GM12878 (cell line): ENCODE measurements at regions not wholly inside any gene's neighbourhood (a gene's known extent, or its start where the extent isn't known, plus 50 kb on each side); places are given as distances from the start of the nearest gene placed in this dataset.

ENCODE experiments used
- ATAC-seq: fragments of 200-7000 bp; cut with Tn5 transposase; 3 replicates; pipeline ENCODE4 v1.9.1; 2020; ENCODE audit warnings: mild to moderate bottlenecking, moderate library complexity
- BruUV-seq: library from RNA; stranded (reverse); fragments of 400-500 nt; replicated peaks from 2 replicates; lab custom pipeline; 2021; lab: Mats Ljungman, UMichigan
- CTCF ChIA-PET: fragments of 300-600 bp; sonication (Branson Sonifier 250); formaldehyde crosslinking; extraction: SDS; loops from one replicate; lab custom pipeline; 2021; ENCODE audit warnings: inconsistent platforms; lab: Yijun Ruan, JAX
- POLR2A ChIA-PET: fragments of 350-600 bp; formaldehyde crosslinking; extraction: SDS; loops from one replicate; lab custom pipeline; 2021; ENCODE audit warnings: inconsistent platforms; lab: Charles Lee
- RAD21 ChIA-PET: fragments of 300-600 bp; sonication (Branson Sonifier 250); formaldehyde crosslinking; loops from one replicate; lab custom pipeline; 2023; ENCODE audit warnings: antibody characterized with exemption; ENCODE audit not compliant: unreplicated experiment; lab: Charles Lee
- SMC1A ChIA-PET: fragments of 300-600 bp; sonication (Branson Sonifier 250); formaldehyde crosslinking; loops from one replicate; lab custom pipeline; 2023; ENCODE audit not compliant: unreplicated experiment, uncharacterized antibody; lab: Charles Lee
- DNase-seq: peaks from one replicate; pipeline ENCODE4 v3.0.0-alpha.2; 2011; ENCODE audit warnings: low read depth, low spot score
- FAIRE-seq: peaks from 3 replicates; lab custom pipeline; 2011; peaks lifted over from hg19 to GRCh38; lab: Jason Lieb, UNC
- H2AFZ ChIP-seq: 2 replicates; pipeline ENCODE4 v1.6.0; 2011; ENCODE audit warnings: low read depth, low read length, control low read depth; ENCODE audit not compliant: control insufficient read depth
- H3K27ac ChIP-seq: 2 replicates; pipeline ENCODE4 v1.5.1; 2011; ENCODE audit warnings: control low read depth; ENCODE audit not compliant: control insufficient read depth, insufficient read depth
- H3K27me3 ChIP-seq, 2 experiments: replicated peaks in 1 of 2; 2 replicates each; pipeline versions ENCODE4 v1.6.0 to v1.6.1; 2011; ENCODE audit warnings: low read length in 1 of 2; ENCODE audit not compliant: control insufficient read depth in 2 of 2, insufficient read depth in 2 of 2
- H3K36me3 ChIP-seq, 2 experiments: 2 replicates each; pipeline ENCODE4 v1.5.1; 2011; ENCODE audit warnings: low read length in 1 of 2; ENCODE audit not compliant: control insufficient read depth in 2 of 2, insufficient read depth in 2 of 2
- H3K4me1 ChIP-seq: 2 replicates; pipeline ENCODE4 v1.6.1; 2011; ENCODE audit warnings: mild to moderate bottlenecking, low read length, moderate library complexity, mixed read lengths; ENCODE audit not compliant: control insufficient read depth, insufficient read depth
- H3K4me2 ChIP-seq: 2 replicates; pipeline ENCODE4 v1.6.0; 2011; ENCODE audit warnings: control low read depth; ENCODE audit not compliant: control insufficient read depth, insufficient read depth
- H3K4me3 ChIP-seq: fragments of 200-600 bp; sonication (generic); 2 replicates; pipeline ENCODE4 v1.5.1; 2016
- H3K79me2 ChIP-seq: 2 replicates; pipeline ENCODE4 v1.6.0; 2011; ENCODE audit warnings: low read length; ENCODE audit not compliant: control insufficient read depth, insufficient read depth
- H3K9ac ChIP-seq: 2 replicates; pipeline ENCODE4 v1.8.0; 2011; ENCODE audit warnings: low read length, control low read depth, mixed read lengths; ENCODE audit not compliant: control insufficient read depth, insufficient read depth
- H3K9me3 ChIP-seq: replicated peaks from 3 replicates; pipeline ENCODE4 v1.5.1; 2011; ENCODE audit warnings: mild to moderate bottlenecking, low read length; ENCODE audit not compliant: control insufficient read depth, insufficient read depth
- H4K20me1 ChIP-seq: 2 replicates; pipeline ENCODE4 v1.6.0; 2011; ENCODE audit not compliant: control insufficient read depth, insufficient read depth
- CHD1 ChIP-seq: IDR thresholded peaks from 2 replicates; pipeline ENCODE4 v1.6.1; 2012; ENCODE audit warnings: low read depth, low read length, improper control_type of control experiment
- CHD2 ChIP-seq: IDR thresholded peaks from 2 replicates; pipeline ENCODE4 v1.6.1; 2011; ENCODE audit warnings: low read depth, low read length, improper control_type of control experiment, borderline replicate concordance
- DPF2 ChIP-seq: fragments of 450-650 bp; IDR thresholded peaks from 2 replicates; pipeline ENCODE4 v1.6.1; 2017; ENCODE audit warnings: mild to moderate bottlenecking
- JUNB ChIP-seq: IDR thresholded peaks from 2 replicates; pipeline ENCODE4 v1.6.1; 2016; ENCODE audit warnings: antibody characterized with exemption, mild to moderate bottlenecking
- MEF2B ChIP-seq: fragments of 450-650 bp; IDR thresholded peaks from 2 replicates; pipeline ENCODE4 v1.6.1; 2018; ENCODE audit warnings: mild to moderate bottlenecking, moderate library complexity; ENCODE audit not compliant: partially characterized antibody, poor library complexity, severe bottlenecking
- MYB ChIP-seq: fragments of 150-350 bp; IDR thresholded peaks from 2 replicates; pipeline ENCODE4 v1.6.1; 2014; ENCODE audit warnings: mild to moderate bottlenecking, low read depth, low read length, borderline replicate concordance
- POLR2A ChIP-seq: IDR thresholded peaks from 2 replicates; pipeline ENCODE4 v1.6.1; 2011; ENCODE audit warnings: low read depth, mild to moderate bottlenecking, low read length
- RFX5 ChIP-seq: IDR thresholded peaks from 2 replicates; pipeline ENCODE4 v1.6.1; 2011; ENCODE audit warnings: low read depth, low read length, improper control_type of control experiment
- TCF7 ChIP-seq: IDR thresholded peaks from 2 replicates; pipeline ENCODE4 v1.6.1; 2014; ENCODE audit warnings: antibody characterized with exemption, borderline replicate concordance
- ZNF217 ChIP-seq: fragments of 450-650 bp; IDR thresholded peaks from 2 replicates; pipeline ENCODE4 v1.6.1; 2017; ENCODE audit warnings: antibody characterized with exemption, mild to moderate bottlenecking
- ZNF24 ChIP-seq: fragments of 450-650 bp; IDR thresholded peaks from 2 replicates; pipeline ENCODE4 v1.6.1; 2017; ENCODE audit warnings: antibody characterized with exemption, mild to moderate bottlenecking
- ZNF622 ChIP-seq: fragments of 450-650 bp; IDR thresholded peaks from 2 replicates; pipeline ENCODE4 v1.6.1; 2017; ENCODE audit warnings: mild to moderate bottlenecking, inconsistent platforms
- WGBS: methylation state at CpG from one replicate; pipeline ENCODE4 v1.1.6; 2016; ENCODE audit warnings: low lambda C conversion rate; ENCODE audit not compliant: insufficient replicate concordance, insufficient coverage; ENCODE audit errors: missing lambda C conversion rate; 5-methylcytosine and 5-hydroxymethylcytosine counted together
- in situ Hi-C: fragments of 300-500 bp; cut with MboI; formaldehyde crosslinking; loops from 9 replicates; pipeline ENCODE4 v1.14.3; 2018; ENCODE audit warnings: mixed read lengths
- intact Hi-C: fragments of 100-400 bp; cut with micrococcal nuclease; formaldehyde crosslinking; loops from one replicate; pipeline ENCODE4 v1.14.2; 2022; ENCODE audit not compliant: unreplicated experiment
- TF ChIP-seq, protein P1 (sequence below): fragments of 150-350 bp; IDR thresholded peaks from 2 replicates; pipeline ENCODE4 v1.6.1; 2014; ENCODE audit warnings: mild to moderate bottlenecking, low read depth, low read length
- TF ChIP-seq, protein P2 (sequence below): fragments of 150-350 bp; IDR thresholded peaks from 2 replicates; pipeline ENCODE4 v1.6.1; 2016; ENCODE audit warnings: low read depth, low read length
- TF ChIP-seq, protein P3 (sequence below): fragments of 450-650 bp; IDR thresholded peaks from 2 replicates; pipeline ENCODE4 v1.6.1; 2017; ENCODE audit warnings: mild to moderate bottlenecking, moderate library complexity
- TF ChIP-seq, protein P4 (sequence below): IDR thresholded peaks from 2 replicates; pipeline ENCODE4 v1.6.1; 2011; ENCODE audit warnings: borderline replicate concordance, low read depth, mild to moderate bottlenecking, moderate library complexity, low read length; ENCODE audit not compliant: insufficient read depth, poor library complexity, severe bottlenecking

DNA sequence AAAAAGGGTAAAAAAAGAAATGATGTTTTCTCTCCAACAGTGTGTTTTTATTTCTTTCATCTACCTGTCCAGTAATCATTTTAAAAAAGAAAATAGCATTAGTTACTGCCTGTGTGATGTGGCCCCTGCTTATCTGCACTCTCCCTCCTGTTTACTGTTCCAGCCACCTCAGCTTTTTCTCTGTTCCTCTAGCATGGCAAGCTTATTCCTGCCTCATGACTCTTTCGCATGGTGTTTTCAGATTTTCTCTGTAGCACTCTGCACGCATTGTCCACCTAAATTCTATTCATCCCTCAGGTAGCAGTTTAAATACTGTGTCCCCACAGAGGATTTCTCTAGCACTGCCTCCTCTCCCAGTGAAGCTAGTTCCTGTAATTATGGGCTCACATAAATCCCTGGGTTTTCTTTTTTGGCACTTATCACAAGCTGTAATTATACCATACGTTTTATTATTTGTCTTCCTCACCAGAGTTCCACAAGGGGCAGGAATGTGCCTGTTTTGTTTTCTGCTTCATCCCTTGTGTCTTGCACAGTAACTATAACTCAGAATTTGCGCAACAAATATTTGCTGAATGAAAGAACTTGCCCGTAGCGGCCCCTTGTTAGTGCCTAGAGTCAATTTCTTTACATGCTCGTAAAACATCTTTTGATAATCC, 51.4 kb upstream of the LRIG2 start:
- TF ChIP-seq, protein P1, sequence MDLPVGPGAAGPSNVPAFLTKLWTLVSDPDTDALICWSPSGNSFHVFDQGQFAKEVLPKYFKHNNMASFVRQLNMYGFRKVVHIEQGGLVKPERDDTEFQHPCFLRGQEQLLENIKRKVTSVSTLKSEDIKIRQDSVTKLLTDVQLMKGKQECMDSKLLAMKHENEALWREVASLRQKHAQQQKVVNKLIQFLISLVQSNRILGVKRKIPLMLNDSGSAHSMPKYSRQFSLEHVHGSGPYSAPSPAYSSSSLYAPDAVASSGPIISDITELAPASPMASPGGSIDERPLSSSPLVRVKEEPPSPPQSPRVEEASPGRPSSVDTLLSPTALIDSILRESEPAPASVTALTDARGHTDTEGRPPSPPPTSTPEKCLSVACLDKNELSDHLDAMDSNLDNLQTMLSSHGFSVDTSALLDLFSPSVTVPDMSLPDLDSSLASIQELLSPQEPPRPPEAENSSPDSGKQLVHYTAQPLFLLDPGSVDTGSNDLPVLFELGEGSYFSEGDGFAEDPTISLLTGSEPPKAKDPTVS: no peak
- TF ChIP-seq ZNF622 (no peak), JUNB (no peak), CHD1 (no peak), POLR2A (no peak), CHD2 (no peak), MEF2B (no peak), DPF2 (no peak), TCF7 (no peak), ZNF24 (no peak), RFX5 (no peak), ZNF217 (no peak), MYB (no peak)
- TF ChIP-seq, protein P2, sequence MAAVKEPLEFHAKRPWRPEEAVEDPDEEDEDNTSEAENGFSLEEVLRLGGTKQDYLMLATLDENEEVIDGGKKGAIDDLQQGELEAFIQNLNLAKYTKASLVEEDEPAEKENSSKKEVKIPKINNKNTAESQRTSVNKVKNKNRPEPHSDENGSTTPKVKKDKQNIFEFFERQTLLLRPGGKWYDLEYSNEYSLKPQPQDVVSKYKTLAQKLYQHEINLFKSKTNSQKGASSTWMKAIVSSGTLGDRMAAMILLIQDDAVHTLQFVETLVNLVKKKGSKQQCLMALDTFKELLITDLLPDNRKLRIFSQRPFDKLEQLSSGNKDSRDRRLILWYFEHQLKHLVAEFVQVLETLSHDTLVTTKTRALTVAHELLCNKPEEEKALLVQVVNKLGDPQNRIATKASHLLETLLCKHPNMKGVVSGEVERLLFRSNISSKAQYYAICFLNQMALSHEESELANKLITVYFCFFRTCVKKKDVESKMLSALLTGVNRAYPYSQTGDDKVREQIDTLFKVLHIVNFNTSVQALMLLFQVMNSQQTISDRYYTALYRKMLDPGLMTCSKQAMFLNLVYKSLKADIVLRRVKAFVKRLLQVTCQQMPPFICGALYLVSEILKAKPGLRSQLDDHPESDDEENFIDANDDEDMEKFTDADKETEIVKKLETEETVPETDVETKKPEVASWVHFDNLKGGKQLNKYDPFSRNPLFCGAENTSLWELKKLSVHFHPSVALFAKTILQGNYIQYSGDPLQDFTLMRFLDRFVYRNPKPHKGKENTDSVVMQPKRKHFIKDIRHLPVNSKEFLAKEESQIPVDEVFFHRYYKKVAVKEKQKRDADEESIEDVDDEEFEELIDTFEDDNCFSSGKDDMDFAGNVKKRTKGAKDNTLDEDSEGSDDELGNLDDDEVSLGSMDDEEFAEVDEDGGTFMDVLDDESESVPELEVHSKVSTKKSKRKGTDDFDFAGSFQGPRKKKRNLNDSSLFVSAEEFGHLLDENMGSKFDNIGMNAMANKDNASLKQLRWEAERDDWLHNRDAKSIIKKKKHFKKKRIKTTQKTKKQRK: no peak
- TF ChIP-seq, protein P3, sequence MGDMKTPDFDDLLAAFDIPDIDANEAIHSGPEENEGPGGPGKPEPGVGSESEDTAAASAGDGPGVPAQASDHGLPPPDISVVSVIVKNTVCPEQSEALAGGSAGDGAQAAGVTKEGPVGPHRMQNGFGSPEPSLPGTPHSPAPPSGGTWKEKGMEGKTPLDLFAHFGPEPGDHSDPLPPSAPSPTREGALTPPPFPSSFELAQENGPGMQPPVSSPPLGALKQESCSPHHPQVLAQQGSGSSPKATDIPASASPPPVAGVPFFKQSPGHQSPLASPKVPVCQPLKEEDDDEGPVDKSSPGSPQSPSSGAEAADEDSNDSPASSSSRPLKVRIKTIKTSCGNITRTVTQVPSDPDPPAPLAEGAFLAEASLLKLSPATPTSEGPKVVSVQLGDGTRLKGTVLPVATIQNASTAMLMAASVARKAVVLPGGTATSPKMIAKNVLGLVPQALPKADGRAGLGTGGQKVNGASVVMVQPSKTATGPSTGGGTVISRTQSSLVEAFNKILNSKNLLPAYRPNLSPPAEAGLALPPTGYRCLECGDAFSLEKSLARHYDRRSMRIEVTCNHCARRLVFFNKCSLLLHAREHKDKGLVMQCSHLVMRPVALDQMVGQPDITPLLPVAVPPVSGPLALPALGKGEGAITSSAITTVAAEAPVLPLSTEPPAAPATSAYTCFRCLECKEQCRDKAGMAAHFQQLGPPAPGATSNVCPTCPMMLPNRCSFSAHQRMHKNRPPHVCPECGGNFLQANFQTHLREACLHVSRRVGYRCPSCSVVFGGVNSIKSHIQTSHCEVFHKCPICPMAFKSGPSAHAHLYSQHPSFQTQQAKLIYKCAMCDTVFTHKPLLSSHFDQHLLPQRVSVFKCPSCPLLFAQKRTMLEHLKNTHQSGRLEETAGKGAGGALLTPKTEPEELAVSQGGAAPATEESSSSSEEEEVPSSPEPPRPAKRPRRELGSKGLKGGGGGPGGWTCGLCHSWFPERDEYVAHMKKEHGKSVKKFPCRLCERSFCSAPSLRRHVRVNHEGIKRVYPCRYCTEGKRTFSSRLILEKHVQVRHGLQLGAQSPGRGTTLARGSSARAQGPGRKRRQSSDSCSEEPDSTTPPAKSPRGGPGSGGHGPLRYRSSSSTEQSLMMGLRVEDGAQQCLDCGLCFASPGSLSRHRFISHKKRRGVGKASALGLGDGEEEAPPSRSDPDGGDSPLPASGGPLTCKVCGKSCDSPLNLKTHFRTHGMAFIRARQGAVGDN: no peak
- TF ChIP-seq, protein P4, sequence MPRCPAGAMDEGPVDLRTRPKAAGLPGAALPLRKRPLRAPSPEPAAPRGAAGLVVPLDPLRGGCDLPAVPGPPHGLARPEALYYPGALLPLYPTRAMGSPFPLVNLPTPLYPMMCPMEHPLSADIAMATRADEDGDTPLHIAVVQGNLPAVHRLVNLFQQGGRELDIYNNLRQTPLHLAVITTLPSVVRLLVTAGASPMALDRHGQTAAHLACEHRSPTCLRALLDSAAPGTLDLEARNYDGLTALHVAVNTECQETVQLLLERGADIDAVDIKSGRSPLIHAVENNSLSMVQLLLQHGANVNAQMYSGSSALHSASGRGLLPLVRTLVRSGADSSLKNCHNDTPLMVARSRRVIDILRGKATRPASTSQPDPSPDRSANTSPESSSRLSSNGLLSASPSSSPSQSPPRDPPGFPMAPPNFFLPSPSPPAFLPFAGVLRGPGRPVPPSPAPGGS: no peak
- H3K4me1 ChIP-seq: no peaks in the 10 kb centered on the region
- H3K27me3 ChIP-seq: no peaks in the 10 kb centered on the region
- DNase-seq (no peak), FAIRE-seq (no peak), ATAC-seq (no peak)
- no peaks in the 10 kb centered on the region for H4K20me1 ChIP-seq
- H3K9me3 ChIP-seq: no peaks in the 10 kb centered on the region
- H3K4me2 ChIP-seq: no peak overlapping the region
- BruUV-seq: no TSS peak
- no peaks in the 10 kb centered on the region for H3K36me3 ChIP-seq
- no peak overlapping the region for H3K9ac ChIP-seq
- CTCF ChIA-PET: no interaction called here
- intact Hi-C loops: no loop called here
- 86% methylated on average over 7 of the region's 7 CpGs for WGBS
- SMC1A ChIA-PET: no interaction called here
- no peak overlapping the region for H3K4me3 ChIP-seq
- no peak overlapping the region for H2AFZ ChIP-seq
- H3K27ac ChIP-seq: no peak overlapping the region
- RAD21 ChIA-PET: no interaction called here
- no peaks in the 10 kb centered on the region for H3K79me2 ChIP-seq
- in situ Hi-C loops: no loop called here
- POLR2A ChIA-PET: no interaction called here
